HFFc6 (cell line): ENCODE measurements at regions not wholly inside any gene's neighbourhood (a gene's known extent, or its start where the extent isn't known, plus 50 kb on each side); places are given as distances from the start of the nearest gene placed in this dataset.

Source experiments
- DNase-seq: peaks from one replicate; pipeline ENCODE4 v3.0.0-alpha.2; 2018
- H3K27ac Mint-ChIP-seq: 2 replicates; pipeline ENCODE4 v1.8.0; 2020; ENCODE audit warnings: mild to moderate bottlenecking, mixed read lengths
- H3K27me3 Mint-ChIP-seq: 2 replicates; pipeline ENCODE4 v1.8.0; 2021; ENCODE audit warnings: mild to moderate bottlenecking, moderate library complexity, mixed read lengths; ENCODE audit not compliant: insufficient read depth
- H3K36me3 Mint-ChIP-seq: 2 replicates; pipeline ENCODE4 v1.8.0; 2021; ENCODE audit warnings: low read depth, mixed read lengths
- H3K4me1 Mint-ChIP-seq: 2 replicates; pipeline ENCODE4 v1.8.0; 2020; ENCODE audit warnings: low read depth, mixed read lengths
- H3K4me3 Mint-ChIP-seq: 2 replicates; pipeline ENCODE4 v1.8.0; 2020; ENCODE audit warnings: mild to moderate bottlenecking, moderate library complexity, mixed read lengths
- H3K9me3 Mint-ChIP-seq: 2 replicates; pipeline ENCODE4 v1.8.0; 2020; ENCODE audit warnings: mild to moderate bottlenecking, mixed read lengths
- CTCF ChIP-seq: fragments of 200-600 bp; sonication (generic); IDR thresholded peaks from 2 replicates; pipeline ENCODE4 v1.5.0; 2021; ENCODE audit warnings: antibody characterized with exemption, mild to moderate bottlenecking

- no peak for TF ChIP-seq CTCF
- H3K27ac Mint-ChIP-seq: no peak overlapping the region
- peaks cover 6% of the 10 kb centered on the region; the same call in 1 of the 2 replicates for H3K27me3 Mint-ChIP-seq
- H3K4me1 Mint-ChIP-seq: no peaks in the 10 kb centered on the region
- DNase-seq: no peak
- H3K4me3 Mint-ChIP-seq: no peak overlapping the region
- no peaks in the 10 kb centered on the region for H3K9me3 Mint-ChIP-seq
- H3K36me3 Mint-ChIP-seq: no peaks in the 10 kb centered on the region
Observed at GRCh38 chr10:61100887-61101286, 156.9 kb upstream of the RHOBTB1 start.

- no peak for DNase-seq
- no peak for TF ChIP-seq CTCF
- Mint-ChIP-seq H3K9me3 (no peaks in the 10 kb centered on the region), H3K36me3 (no peaks in the 10 kb centered on the region), H3K27ac (no peak overlapping the region), H3K4me1 (no peaks in the 10 kb centered on the region), H3K4me3 (no peak overlapping the region), H3K27me3 (peaks cover 6% of the 10 kb centered on the region; the same call in 1 of the 2 replicates)
Observed at GRCh38 chr10:61099756-61100155, 155.8 kb upstream of the RHOBTB1 start.

GRCh38 chr10:61098966-61099365 lies 155.0 kb upstream of the RHOBTB1 start:
- no peak overlapping the region for H3K4me3 Mint-ChIP-seq
- H3K36me3 Mint-ChIP-seq: no peaks in the 10 kb centered on the region
- H3K4me1 Mint-ChIP-seq: no peaks in the 10 kb centered on the region
- no peak for TF ChIP-seq CTCF
- peaks cover 6% of the 10 kb centered on the region; the same call in 1 of the 2 replicates for H3K27me3 Mint-ChIP-seq
- H3K27ac Mint-ChIP-seq: no peak overlapping the region
- no peaks in the 10 kb centered on the region for H3K9me3 Mint-ChIP-seq
- DNase-seq: no peak

- no peak for DNase-seq
- Mint-ChIP-seq H3K4me1 (no peaks in the 10 kb centered on the region), H3K36me3 (no peaks in the 10 kb centered on the region), H3K27me3 (peaks cover 12% of the 10 kb centered on the region), H3K4me3 (no peak overlapping the region), H3K9me3 (no peaks in the 10 kb centered on the region), H3K27ac (no peak overlapping the region)
- no peak for TF ChIP-seq CTCF
Observed at GRCh38 chr10:61097026-61097425, 153.0 kb upstream of the RHOBTB1 start.

GRCh38 chr10:61096056-61096455 lies 152.1 kb upstream of the RHOBTB1 start:
- no peak overlapping the region for H3K27ac Mint-ChIP-seq
- H3K9me3 Mint-ChIP-seq: no peaks in the 10 kb centered on the region
- no peak overlapping the region for H3K4me3 Mint-ChIP-seq
- no peaks in the 10 kb centered on the region for H3K36me3 Mint-ChIP-seq
- no peaks in the 10 kb centered on the region for H3K4me1 Mint-ChIP-seq
- TF ChIP-seq CTCF: no peak
- H3K27me3 Mint-ChIP-seq: peaks cover 12% of the 10 kb centered on the region
- no peak for DNase-seq

- peaks cover 6% of the 10 kb centered on the region for H3K27me3 Mint-ChIP-seq
- TF ChIP-seq CTCF: no peak
- no peak for DNase-seq
- H3K27ac Mint-ChIP-seq: no peak overlapping the region
- no peaks in the 10 kb centered on the region for H3K9me3 Mint-ChIP-seq
- H3K36me3 Mint-ChIP-seq: no peaks in the 10 kb centered on the region
- H3K4me1 Mint-ChIP-seq: no peaks in the 10 kb centered on the region
- no peak overlapping the region for H3K4me3 Mint-ChIP-seq
Observed at GRCh38 chr10:61091531-61091930, 147.5 kb upstream of the RHOBTB1 start.
